ENCODE measurements at regions not wholly inside any gene's neighbourhood (a gene's known extent, or its start where the extent isn't known, plus 50 kb on each side); places are given as distances from the start of the nearest gene placed in this dataset.
"Not testable (repeated sequence)": the region's sequence is repeated elsewhere in the genome, so short reads cannot be mapped to it uniquely, and the experiment has no call there.

DNA sequence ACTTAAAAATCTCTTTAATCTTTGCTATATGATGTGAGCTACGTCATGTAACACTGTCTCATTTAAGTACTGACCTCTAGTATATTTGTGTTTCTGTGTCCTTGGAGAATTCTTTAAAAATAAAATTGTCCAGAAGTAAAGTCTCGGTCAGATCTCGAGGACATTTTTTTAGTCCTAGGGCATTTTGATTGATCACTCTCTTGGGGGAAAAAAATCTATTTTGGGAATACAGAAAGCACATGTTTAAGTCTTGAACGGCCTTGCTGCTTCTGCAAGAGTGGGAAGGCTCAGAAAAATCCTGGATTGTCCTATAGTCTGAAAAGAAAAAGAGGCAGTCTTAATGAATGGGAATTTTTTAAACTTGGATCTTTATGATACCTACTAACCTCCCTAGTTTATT, 234.3 kb downstream of the UTRN start:
- H3K4me1 ChIP-seq: no peaks in the 10 kb centered on the region
- H3K4me3 ChIP-seq: no peak overlapping the region
- H3K27me3 ChIP-seq: no peaks in the 10 kb centered on the region
- TF ChIP-seq, protein P1, sequence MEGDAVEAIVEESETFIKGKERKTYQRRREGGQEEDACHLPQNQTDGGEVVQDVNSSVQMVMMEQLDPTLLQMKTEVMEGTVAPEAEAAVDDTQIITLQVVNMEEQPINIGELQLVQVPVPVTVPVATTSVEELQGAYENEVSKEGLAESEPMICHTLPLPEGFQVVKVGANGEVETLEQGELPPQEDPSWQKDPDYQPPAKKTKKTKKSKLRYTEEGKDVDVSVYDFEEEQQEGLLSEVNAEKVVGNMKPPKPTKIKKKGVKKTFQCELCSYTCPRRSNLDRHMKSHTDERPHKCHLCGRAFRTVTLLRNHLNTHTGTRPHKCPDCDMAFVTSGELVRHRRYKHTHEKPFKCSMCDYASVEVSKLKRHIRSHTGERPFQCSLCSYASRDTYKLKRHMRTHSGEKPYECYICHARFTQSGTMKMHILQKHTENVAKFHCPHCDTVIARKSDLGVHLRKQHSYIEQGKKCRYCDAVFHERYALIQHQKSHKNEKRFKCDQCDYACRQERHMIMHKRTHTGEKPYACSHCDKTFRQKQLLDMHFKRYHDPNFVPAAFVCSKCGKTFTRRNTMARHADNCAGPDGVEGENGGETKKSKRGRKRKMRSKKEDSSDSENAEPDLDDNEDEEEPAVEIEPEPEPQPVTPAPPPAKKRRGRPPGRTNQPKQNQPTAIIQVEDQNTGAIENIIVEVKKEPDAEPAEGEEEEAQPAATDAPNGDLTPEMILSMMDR (IDR thresholded peaks at IDR 0.05): no peak
- TF ChIP-seq POLR2A (IDR thresholded peaks at IDR 0.05): no peak
- no peaks in the 10 kb centered on the region for H3K36me3 ChIP-seq
- intact Hi-C loops (cut with DNase I; ENCODE audit: low total_unique reads): no loop called here
- H3K9me3 ChIP-seq: no peaks in the 10 kb centered on the region
- no peak overlapping the region for H3K27ac ChIP-seq
- no peak for DNase-seq

DNA sequence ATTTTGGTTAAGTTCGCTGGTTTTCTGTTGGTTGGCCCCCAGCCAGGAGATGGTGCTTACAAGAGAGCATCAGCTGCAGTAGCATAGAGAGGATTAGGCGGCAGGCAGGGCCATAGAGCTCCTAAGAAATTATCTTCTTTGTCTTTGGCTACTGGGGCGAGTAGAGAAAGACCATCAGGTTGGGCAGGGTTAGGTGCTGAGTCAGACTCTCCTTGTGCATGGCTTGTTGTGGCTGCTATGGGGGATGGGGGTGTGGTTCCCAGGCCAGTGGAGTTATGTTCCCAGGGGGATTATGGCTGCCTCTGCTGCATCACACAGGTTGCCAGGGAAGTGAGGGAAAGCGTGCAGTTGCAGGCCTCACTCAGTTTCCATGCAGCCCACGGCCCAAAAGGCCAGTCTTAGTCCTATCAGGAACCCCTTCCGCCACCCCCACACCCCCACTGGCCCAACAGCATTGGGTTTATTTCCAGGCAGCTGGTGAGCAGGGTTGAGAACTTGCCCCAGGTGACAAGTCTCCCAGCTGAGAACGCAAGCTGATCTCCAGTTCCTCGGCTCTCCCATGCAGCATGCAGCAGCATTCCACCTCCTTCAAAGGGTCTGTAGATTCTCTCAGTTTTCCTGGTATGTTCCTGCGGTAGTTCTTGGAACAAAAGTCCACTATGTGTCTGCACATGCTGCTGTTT, 243.7 kb downstream of the UTRN start:
- no peak for TF ChIP-seq POLR2A (IDR thresholded peaks at IDR 0.05)
- TF ChIP-seq, protein P1 (IDR thresholded peaks at IDR 0.05): no peak
- H3K36me3 ChIP-seq: no peaks in the 10 kb centered on the region
- H3K4me1 ChIP-seq: no peaks in the 10 kb centered on the region
- intact Hi-C loops (cut with DNase I; ENCODE audit: low total_unique reads): no loop called here
- H3K4me3 ChIP-seq: no peak overlapping the region
- no peaks in the 10 kb centered on the region for H3K9me3 ChIP-seq
- no peak overlapping the region for H3K27ac ChIP-seq
- no peak for DNase-seq
- no peaks in the 10 kb centered on the region for H3K27me3 ChIP-seq

DNA sequence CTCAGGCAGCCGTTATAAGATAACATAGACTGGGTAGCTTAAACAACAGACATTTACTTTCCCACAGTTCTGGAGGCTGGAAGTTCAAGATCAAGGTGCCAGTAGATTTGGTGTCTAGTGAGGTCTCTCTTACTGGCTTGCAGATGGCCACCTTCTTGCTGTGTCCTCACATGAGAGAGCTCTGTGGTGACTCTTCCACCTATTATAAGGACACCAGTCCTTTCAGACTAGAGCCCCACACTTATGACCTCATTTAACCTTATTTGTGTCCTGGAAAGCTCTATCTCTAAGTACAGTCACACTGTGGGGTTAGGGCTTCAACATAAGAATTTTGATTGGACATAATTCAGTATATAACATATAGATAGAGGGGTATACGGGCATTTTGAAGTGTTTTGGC, 245.0 kb downstream of the UTRN start:
- Histone ChIP-seq H3K36me3 (no peaks in the 10 kb centered on the region), H3K27me3 (no peaks in the 10 kb centered on the region)

DNA sequence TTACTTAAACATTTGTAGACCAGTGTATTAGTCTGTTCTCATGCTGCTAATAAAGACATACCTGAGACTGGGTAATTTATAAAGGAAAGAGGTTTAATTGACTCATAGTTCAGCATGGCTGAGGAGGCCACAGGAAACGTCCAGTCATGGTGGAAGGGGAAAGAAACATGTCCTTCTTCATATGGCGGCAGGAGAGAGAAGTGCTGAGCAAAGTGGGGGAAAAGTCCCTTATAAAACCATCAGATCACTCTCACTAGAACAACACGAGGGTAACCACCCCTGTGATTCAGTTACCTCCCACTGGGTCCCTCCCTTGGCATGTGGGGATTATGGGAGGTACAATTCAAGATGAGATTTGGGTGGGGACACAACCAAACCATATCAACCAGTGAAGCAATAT, 247.1 kb downstream of the UTRN start:
- H3K27me3 ChIP-seq; DNase-seq; H3K36me3 ChIP-seq; H3K4me1 ChIP-seq; H3K4me3 ChIP-seq; H3K27ac ChIP-seq; intact Hi-C loops (cut with DNase I; ENCODE audit: low total_unique reads); H3K9me3 ChIP-seq: not testable (repeated sequence)

More for the DNA sequence above, 245.0 kb downstream of the UTRN start:
- TF ChIP-seq POLR2A (IDR thresholded peaks at IDR 0.05): no peak
- TF ChIP-seq, protein P1 (IDR thresholded peaks at IDR 0.05): no peak
- intact Hi-C loops (cut with DNase I; ENCODE audit: low total_unique reads): no loop called here
- DNase-seq: no peak
- H3K4me3 ChIP-seq: no peak overlapping the region
- H3K27ac ChIP-seq: no peak overlapping the region
- H3K9me3 ChIP-seq: no peaks in the 10 kb centered on the region
- H3K4me1 ChIP-seq: no peaks in the 10 kb centered on the region

DNA sequence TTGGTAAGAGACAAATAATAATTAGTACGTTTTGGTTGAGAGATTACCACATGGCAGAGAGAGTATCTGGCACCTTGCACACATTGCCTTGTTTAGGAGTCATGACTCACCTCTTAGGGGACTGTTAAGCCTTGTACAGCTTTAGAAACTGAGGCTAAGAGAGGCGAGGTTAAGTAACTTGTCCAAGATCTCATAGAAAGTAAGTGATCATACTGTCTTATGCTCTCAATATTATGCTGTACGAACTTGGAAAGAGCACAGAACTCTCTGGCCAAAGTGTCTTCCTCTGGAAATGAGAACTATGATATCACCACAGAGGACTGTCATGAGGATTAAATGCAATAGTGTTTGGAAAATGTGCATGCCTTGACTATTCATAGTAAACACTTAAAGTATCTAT, 249.0 kb downstream of the UTRN start:
- no peak overlapping the region for H3K27ac ChIP-seq
- H3K4me1 ChIP-seq: no peaks in the 10 kb centered on the region
- no peak overlapping the region for H3K4me3 ChIP-seq
- H3K9me3 ChIP-seq: no peaks in the 10 kb centered on the region
- no peaks in the 10 kb centered on the region for H3K27me3 ChIP-seq
- H3K36me3 ChIP-seq: peaks cover 0 to 4% of the 10 kb centered on the region in 2 donors
- TF ChIP-seq, protein P1 (IDR thresholded peaks at IDR 0.05): no peak
- no peak for TF ChIP-seq POLR2A (IDR thresholded peaks at IDR 0.05)
- intact Hi-C loops (cut with DNase I; ENCODE audit: low total_unique reads): no loop called here
- no peak for DNase-seq

DNA sequence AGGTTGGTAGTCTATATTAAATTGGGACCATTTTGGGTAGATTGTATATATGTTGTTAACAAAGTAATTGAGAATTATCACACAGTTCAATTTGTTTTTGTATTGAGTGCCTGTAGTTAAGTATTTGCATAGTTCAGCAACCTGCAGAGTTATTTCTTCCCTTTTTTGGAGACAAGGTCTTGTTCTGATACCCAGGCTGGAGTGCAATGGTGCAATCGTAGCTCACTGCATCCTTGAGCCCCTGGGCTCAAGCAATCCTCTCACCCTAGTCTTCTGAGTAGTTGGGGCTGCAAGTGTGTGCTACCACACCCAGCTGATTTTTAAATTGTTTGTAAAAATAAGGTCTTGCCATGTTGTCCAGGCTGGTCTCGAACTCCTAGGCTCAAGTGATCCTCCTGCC, 250.5 kb downstream of the UTRN start:
- Histone ChIP-seq H3K9me3 (no peaks in the 10 kb centered on the region), H3K27ac (no peak overlapping the region), H3K36me3 (peaks cover 0 to 4% of the 10 kb centered on the region in 2 donors), H3K4me3 (no peak overlapping the region), H3K27me3 (no peaks in the 10 kb centered on the region), H3K4me1 (no peaks in the 10 kb centered on the region)
- TF ChIP-seq, protein P1 (IDR thresholded peaks at IDR 0.05): no peak
- TF ChIP-seq POLR2A (IDR thresholded peaks at IDR 0.05): no peak
- intact Hi-C loops (cut with DNase I; ENCODE audit: low total_unique reads): no loop called here
- DNase-seq: no peak
